Stimulated activated CD8-positive, alpha-beta memory T cell treated with anti-CD3 and anti-CD28 coated beads, Interleukin-4, amount 100 ng/mL, for 48 hours (primary cell): ENCODE measurements at regions not wholly inside any gene's neighbourhood (a gene's known extent, or its start where the extent isn't known, plus 50 kb on each side); places are given as distances from the start of the nearest gene placed in this dataset.

ENCODE experiments used
- DNase-seq: peaks from one replicate; pipeline ENCODE4 v3.0.0-alpha.2; 2020

- no peak for DNase-seq
Observed at GRCh38 chr15:70469651-70470555, 293.5 kb downstream of the UACA start.

GRCh38 chr15:70469182-70469581 lies 294.2 kb downstream of the UACA start:
- no peak for DNase-seq

DNA sequence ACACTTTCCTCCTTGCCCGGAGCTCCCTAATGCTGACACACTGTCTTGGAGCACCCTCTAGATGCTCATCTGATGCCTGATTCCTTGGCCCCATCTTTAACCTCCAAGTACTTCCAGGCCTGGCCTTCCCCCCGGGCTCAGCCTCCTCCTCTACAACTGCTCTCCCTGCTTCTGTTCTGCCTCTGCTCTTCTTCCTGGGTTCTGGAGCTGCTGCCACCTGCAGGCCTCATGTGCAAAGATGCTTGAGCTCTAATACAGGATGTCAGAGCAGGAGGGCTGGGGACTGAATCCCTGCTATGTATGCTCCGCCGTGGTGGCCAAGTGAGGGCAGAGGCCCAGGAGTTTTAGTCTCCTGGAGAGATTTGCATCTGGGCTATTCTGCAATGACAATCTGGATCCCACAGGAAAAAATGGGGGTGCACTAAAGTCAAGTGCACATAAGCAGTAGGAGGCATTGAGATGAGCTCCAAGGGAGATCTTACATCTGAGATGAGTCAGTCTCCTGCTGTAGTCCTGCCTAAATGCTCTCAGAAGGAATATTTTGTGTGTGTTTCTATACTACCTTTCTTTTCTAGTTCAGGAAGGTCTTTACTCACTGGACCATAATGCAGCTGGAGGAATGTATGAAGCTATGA lies 296.3 kb downstream of the UACA start:
- no peak for DNase-seq

DNA sequence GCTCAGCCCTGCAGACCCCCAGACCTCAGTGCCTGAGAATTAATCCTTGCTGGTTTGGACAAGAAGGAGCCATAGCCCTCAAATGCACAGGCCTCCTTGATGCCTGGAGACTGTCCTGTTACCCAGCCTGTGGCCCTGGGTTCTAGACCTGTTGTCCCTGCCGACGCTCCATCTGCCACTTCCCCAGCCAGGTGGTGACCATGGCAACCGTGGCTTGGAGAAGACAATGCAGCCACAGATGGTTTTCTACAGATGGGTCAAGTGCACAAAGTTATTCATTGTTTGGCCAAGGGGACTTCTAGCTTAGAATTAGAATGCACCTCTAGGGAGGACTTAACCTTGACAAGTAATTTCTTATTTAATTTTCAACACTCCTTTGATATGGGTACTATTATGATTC lies 297.1 kb downstream of the UACA start:
- DNase-seq, result no peak

DNA sequence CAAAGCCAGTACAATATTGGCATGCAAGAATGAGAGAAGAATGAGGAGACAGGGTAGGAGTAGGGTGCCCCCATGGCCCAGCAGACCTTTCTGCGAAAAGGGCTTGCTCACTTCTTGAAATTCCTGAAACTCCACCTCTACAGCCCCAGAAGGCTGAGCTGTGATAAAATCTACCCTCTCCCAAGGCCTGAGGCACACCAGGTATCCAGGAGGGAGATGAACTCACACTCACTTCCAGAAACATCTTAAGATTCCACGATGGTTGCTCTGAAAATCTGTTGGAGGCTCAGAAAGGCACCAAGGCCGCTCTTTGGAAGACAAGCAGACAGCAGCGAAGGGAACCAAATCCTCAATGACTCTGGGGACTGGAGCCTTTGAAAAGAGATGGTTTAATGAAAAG lies 297.5 kb downstream of the UACA start:
- DNase-seq, result no peak

DNA sequence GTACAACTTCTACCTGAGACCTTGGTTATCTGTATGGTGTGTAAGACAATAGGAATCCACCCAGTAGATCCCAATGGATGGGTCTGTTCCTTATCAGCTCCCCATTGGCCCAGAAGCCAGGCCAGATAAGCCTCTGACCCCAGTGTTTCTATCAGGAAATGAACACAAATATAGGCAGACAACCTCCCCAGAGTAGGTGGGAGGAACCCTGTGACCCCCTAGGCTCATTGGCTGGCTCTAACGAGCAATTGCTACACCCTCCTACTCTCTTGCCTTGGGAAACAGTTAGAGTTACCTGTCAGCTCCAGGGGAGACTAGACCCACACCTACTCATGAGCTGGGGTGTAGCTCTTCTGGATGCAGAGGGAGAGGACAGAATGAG lies 299.9 kb downstream of the UACA start:
- no peak for DNase-seq

- no peak for DNase-seq
Observed at GRCh38 chr15:70461992-70462391, 301.4 kb downstream of the UACA start.

DNA sequence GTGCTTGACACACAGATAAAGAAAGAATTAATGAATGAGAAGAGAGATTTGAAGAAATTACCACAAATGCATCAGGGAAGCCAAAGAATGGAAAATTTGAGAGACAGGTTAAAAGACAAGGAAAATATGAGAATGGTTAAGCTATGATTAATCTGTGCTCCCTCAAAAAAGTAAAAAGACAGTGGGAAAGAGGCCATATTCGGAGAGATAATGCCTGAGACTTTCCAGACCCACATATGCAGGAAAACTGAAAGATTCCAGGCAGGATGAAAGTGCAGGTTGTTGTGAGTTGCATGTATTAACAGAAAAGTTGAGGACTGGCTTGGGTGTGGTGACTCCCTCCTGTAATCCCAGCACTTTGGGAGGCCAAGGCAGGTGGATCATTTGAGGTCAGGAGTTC lies 302.3 kb downstream of the UACA start:
- no peak for DNase-seq

DNA sequence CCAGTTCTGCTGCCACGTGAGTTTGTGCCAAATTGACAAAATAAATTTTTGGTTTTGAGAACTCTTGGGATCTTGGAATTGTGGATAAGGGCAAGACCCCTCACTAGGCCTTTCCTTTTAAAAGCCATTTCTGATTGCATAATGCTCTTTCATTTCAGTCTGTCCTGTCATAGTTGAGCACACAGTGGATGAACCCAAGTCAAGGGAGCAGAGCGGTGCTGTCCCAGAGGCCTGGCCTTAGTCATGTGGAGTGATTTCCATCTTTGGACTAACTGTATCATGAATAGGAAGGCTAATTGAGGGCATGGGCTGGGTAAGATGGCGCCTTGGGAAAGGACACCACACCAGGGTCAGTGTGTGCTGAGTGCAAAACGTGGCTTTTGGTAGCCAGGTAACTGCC lies 304.0 kb downstream of the UACA start:
- no peak for DNase-seq

DNA sequence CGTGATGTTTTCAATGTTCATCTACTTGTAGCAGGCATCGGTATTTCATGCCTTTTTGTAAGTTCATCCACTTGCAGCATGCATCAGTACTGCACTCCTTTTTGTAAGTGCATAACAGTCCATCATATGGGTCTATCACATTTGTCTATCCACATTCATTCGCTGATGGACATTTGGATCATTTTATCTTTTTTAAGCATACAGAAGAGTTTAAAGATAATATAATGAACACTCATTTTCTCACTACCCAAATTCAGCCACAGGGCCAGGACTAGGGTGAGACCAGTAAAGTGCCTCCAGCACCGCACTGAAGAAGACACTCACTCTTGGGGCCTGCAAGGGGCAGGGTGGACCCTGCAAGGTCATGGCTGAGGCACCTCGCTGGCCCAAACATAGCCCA lies 309.6 kb downstream of the UACA start:
- DNase-seq, result no peak

DNA sequence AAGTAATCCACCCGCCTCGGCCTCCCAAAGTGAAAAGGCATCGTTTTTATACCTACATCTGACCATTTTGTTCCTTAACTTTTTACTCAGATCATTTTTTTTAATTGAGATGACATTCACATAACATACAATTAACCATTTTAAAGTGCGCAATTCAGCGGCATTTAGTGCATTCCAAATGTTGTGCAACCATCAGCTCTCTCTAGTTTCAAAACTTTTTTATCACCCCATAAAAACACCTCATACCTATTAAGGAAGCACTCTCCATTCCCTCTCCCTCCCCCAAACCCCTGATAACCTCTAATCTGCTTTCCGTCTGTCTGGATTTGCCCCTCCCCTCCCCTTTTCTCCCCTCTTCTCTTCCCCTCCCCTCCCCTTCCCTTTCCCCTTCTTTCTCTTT lies 310.1 kb downstream of the UACA start:
- no peak for DNase-seq

DNA sequence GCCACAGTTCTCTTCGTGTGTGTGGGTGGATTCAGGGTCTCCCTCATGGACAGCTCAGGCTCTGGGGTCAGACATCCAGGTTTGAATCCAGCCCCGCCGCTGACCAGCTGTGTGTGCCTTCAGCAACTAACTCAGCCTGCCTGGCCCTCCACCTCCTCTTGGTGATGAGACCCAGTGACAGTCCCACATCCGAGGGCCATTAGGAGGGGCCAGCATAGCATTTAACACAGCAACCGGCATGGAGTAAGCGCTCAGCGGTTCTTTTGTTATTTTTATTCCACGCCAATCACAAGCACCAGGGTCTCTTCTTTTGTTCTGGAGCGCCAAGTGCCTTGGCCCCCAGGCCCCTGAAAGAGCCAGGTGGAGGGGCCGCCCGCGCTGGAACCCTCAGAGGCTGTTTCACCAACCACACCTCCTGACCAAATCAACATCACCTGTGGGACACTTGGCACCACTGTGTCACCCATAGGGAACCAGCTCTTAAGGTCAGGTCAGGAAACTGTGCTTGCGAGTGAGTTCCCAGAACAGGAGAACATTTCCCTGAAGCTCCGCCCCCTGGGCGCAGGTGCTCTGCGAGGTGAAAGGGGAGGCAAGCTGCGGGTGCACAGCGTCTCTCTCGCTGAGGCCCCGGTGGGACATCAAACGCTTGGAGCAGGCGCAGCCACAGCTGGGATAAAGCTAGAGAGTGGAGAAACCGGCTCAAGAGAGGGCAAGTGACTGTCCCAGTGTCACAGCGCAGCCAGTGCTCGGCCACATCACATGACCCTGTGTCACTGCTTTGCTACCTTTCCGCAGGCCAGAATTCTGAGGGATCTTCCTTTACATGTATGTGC lies 311.3 kb downstream of the UACA start:
- no peak for DNase-seq

GRCh38 chr15:70450142-70450443 lies 313.3 kb downstream of the UACA start:
- no peak for DNase-seq

DNA sequence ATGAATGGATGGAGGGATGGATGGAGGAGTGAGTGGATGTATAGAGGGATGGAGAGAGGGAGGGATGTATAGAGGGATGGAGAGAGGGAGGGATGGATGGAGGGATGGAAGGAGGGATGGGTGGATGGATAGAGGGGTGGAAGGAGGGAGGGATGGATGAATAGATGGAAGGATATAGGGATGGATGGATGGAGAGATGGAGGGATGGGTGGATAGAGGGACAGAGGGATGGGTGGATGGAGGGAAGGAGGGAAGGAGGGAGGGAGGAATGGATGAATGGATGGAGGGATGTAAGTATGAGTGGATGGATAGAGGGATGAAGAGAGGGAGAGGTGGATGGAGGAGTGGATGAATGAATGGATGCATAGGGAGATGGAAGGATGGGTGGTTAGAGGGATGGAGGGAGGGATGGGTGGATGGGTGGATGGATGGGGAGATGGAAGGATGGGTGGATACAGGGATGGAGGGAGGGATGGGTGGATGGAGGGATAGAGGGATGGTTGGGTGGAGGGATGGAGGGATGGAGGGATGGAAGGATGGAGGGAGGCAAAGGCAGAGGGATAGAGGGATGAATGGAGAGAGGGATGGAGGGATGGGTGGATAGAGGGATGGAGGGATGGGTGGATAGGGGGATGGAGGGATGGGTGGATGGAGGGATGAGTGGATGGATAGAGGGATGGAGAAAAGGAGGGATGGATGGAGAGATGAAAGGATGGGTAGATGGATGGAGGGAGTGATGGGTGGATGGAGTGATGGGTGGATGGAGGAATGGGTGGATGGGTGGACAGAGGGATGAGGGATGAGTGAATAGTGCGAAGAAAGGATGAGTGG lies 313.8 kb downstream of the UACA start:
- DNase-seq, result no peak

DNA sequence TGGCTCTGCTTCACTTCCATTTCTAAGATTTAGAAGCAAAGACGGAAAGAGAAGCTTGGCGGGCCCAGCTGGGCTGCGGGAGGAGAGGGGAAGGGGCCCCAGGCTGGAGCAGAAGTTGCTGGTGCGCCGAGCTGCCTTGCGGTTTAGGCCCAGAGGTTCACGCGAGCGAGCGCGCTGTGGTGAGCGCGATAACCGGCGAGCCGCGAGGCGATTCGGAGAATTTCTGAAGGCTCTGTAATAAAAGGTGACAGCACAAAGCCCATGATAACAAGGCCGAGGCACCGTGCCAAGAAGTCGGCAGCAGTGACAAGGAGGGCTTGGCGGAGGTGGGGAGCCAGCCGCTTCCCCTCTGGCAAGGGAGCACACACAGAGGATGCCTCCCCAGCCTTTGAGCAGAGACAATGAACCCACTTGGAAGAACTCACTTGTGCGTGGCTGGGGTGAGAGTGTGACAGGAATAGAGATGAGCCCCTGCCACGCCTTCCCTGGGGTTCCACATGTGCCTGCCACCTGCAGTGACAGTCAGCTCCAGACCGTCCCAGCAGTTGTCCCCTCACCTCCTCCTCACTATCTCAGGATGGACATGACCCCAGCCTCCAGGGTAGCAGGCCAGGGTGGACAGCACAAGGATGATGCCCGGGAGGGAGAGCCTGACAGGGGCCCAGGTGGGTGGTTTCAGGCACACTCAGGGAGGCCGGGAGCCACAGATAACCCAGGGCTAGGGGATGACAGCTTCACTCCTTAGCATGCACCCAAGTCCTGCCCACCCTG lies 315.2 kb downstream of the UACA start:
- DNase-seq, result peak; percentile 59

GRCh38 chr15:70447521-70447920 lies 315.8 kb downstream of the UACA start:
- DNase-seq, result no peak

GRCh38 chr15:70447081-70447480 lies 316.3 kb downstream of the UACA start:
- DNase-seq, result no peak

- DNase-seq, result no peak
Observed at GRCh38 chr15:70443486-70444273, 319.7 kb downstream of the UACA start.

DNA sequence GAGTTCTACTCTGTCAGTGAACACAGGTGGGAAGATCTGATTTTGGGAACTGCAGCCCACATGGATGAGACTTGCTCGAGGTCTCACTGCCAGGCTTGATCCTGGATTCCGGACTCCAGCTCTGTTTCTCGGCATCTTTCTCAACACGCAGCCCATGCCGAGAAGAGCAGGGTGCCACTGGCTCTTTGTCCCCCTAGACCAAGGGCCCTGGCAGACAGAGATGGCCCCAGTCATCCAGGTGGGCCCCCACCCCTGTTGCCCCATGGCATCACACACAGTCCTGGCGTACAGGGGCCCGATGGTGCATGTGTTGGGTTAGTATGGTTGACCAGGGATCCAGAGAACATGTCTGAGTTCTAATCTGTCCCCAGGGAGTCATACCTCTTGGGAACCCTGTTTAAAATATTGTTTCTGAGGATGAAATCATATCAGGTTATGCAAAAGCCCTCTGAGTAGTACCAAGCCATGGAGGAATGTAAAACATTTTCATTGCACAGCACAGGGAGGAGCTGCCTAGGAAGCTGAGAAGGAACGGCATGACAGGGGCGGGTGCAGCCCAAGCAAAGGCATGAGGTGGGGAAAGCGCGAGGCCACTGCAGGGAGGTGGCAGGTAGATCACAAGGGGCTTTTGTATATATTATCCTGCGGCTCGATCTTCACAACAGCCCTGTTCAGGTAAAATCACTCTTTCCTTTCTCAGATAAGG lies 320.6 kb downstream of the UACA start:
- DNase-seq, result no peak

GRCh38 chr15:70442211-70442610 lies 321.1 kb downstream of the UACA start:
- no peak for DNase-seq
